ENCODE measurements at regions not wholly inside any gene's neighbourhood (a gene's known extent, or its start where the extent isn't known, plus 50 kb on each side); places are given as distances from the start of the nearest gene placed in this dataset.
"Not testable (repeated sequence)": the region's sequence is repeated elsewhere in the genome, so short reads cannot be mapped to it uniquely, and the experiment has no call there.

- TF ChIP-seq SAFB (IDR thresholded peaks at IDR 0.05; ENCODE audit: borderline replicate concordance, low read depth, low read length); POLR2A (conservative IDR thresholded peaks at IDR 0.05); EZH2 (IDR thresholded peaks at IDR 0.05; ENCODE audit: borderline replicate concordance, low read depth, low read length); CTCF (IDR thresholded peaks at IDR 0.05 in 2 of 3, conservative IDR thresholded peaks at IDR 0.05 in 1 of 3; ENCODE audit: insufficient read depth in 2 of 3, low read depth in 1 of 3, low read length in 3 of 3); ZFX (CRISPR knock-in tag; IDR thresholded peaks at IDR 0.05); IRF9 (tag; IDR thresholded peaks at IDR 0.05); NBN (IDR thresholded peaks at IDR 0.05; ENCODE audit: low read depth); POLR2AphosphoS2 (IDR thresholded peaks at IDR 0.05; ENCODE audit: low read length); ZNF274 (IDR thresholded peaks at IDR 0.05; ENCODE audit: borderline replicate concordance, low read depth, low read length): not testable (repeated sequence)
- TF ChIP-seq, protein P1, sequence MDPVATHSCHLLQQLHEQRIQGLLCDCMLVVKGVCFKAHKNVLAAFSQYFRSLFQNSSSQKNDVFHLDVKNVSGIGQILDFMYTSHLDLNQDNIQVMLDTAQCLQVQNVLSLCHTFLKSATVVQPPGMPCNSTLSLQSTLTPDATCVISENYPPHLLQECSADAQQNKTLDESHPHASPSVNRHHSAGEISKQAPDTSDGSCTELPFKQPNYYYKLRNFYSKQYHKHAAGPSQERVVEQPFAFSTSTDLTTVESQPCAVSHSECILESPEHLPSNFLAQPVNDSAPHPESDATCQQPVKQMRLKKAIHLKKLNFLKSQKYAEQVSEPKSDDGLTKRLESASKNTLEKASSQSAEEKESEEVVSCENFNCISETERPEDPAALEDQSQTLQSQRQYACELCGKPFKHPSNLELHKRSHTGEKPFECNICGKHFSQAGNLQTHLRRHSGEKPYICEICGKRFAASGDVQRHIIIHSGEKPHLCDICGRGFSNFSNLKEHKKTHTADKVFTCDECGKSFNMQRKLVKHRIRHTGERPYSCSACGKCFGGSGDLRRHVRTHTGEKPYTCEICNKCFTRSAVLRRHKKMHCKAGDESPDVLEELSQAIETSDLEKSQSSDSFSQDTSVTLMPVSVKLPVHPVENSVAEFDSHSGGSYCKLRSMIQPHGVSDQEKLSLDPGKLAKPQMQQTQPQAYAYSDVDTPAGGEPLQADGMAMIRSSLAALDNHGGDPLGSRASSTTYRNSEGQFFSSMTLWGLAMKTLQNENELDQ (CRISPR knock-in tag; IDR thresholded peaks at IDR 0.05; ENCODE audit: borderline replicate concordance), result not testable (repeated sequence)
Measured at GRCh38 chr14:45888766-45889285, 635.8 kb upstream of the MIS18BP1 start.
